Muscle of leg (tissue), 3 donors: ENCODE measurements at regions not wholly inside any gene's neighbourhood (a gene's known extent, or its start where the extent isn't known, plus 50 kb on each side); places are given as distances from the start of the nearest gene placed in this dataset.

Experiments used
- DNase-seq: peaks from one replicate; pipeline ENCODE4 v3.0.0; 2013
- H3K27ac ChIP-seq: one replicate; pipeline ENCODE4 v1.5.1; 2013; ENCODE audit warnings: mild to moderate bottlenecking, low read length, control low read depth
- H3K27me3 ChIP-seq: one replicate; pipeline ENCODE4 v1.6.1; 2013; ENCODE audit warnings: low read length; ENCODE audit not compliant: control insufficient read depth, insufficient read depth
- H3K36me3 ChIP-seq: one replicate; pipeline ENCODE4 v1.6.1; 2013; ENCODE audit warnings: low read length; ENCODE audit not compliant: control insufficient read depth, insufficient read depth
- H3K4me1 ChIP-seq: one replicate; pipeline ENCODE4 v1.6.1; 2013; ENCODE audit warnings: low read length; ENCODE audit not compliant: control insufficient read depth, insufficient read depth
- H3K4me3 ChIP-seq: one replicate; pipeline ENCODE4 v1.5.1; 2013; ENCODE audit warnings: low read length, control low read depth
- H3K9me3 ChIP-seq: replicated peaks from 2 replicates; pipeline ENCODE4 v1.6.1; 2013; ENCODE audit warnings: low read depth, low read length; ENCODE audit not compliant: control insufficient read depth
- WGBS: methylation state at CpG from one replicate; pipeline ENCODE4 v1.1.5; 2013; ENCODE audit warnings: missing lambda C conversion rate; ENCODE audit not compliant: insufficient coverage; 5-methylcytosine and 5-hydroxymethylcytosine counted together

- DNase-seq = no peak
- Histone ChIP-seq H3K9me3 (no peaks in the 10 kb centered on the region), H3K36me3 (no peaks in the 10 kb centered on the region), H3K27me3 (no peaks in the 10 kb centered on the region), H3K4me3 (no peak overlapping the region), H3K4me1 (peaks cover 3% of the 10 kb centered on the region), H3K27ac (no peak overlapping the region)
- 84% methylated on average over 10 of the region's 13 CpGs for WGBS
Observed at GRCh38 chr2:111715987-111716904, 167.7 kb downstream of the ANAPC1 start.

- H3K4me3 ChIP-seq = no peak overlapping the region
- H3K4me1 ChIP-seq = peaks cover 3% of the 10 kb centered on the region
- H3K36me3 ChIP-seq = no peaks in the 10 kb centered on the region
- no peaks in the 10 kb centered on the region for H3K27me3 ChIP-seq
- WGBS = 84% methylated on average over 15 of the region's 21 CpGs
- DNase-seq = no peak
- no peak overlapping the region for H3K27ac ChIP-seq
- no peaks in the 10 kb centered on the region for H3K9me3 ChIP-seq
Observed at GRCh38 chr2:111716905-111717775, 166.9 kb downstream of the ANAPC1 start.
